HG03558 (cell line): ENCODE measurements at regions not wholly inside any gene's neighbourhood (a gene's known extent, or its start where the extent isn't known, plus 50 kb on each side); places are given as distances from the start of the nearest gene placed in this dataset.
"Not testable (repeated sequence)": the region's sequence is repeated elsewhere in the genome, so short reads cannot be mapped to it uniquely, and the experiment has no call there.

Experiments
- ATAC-seq: cut with Tn5 transposase; IDR thresholded peaks from one replicate; pipeline ENCODE4 v1.9.1; 2021; ENCODE audit warnings: moderate number of reproducible peaks; ENCODE audit not compliant: unreplicated experiment; ENCODE audit errors: extremely low read depth

- ATAC-seq = no peak
Measured at GRCh38 chr1:187844313-187844712, 1015.6 kb downstream of the PLA2G4A start.

DNA sequence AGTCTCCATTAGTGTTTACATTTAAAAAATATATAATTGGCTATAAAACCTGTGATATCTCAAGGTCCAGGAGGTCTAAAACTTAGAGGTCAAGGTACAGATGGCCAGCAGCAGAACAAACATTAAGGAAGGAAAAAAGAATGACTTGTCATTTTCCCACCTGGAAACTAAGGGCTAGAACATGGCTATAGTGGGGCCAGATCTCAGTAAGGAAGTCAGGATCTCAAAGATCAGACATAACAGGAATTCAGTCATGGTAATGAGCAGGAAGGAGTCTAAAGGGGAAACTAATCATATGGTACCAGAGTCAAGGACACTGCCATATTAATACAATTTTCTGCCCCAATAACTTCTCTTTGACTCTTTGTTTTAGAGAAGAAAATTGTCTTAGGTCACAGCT lies 1018.8 kb downstream of the PLA2G4A start:
- ATAC-seq = no peak

GRCh38 chr1:187848321-187848720 lies 1019.6 kb downstream of the PLA2G4A start:
- no peak for ATAC-seq

DNA sequence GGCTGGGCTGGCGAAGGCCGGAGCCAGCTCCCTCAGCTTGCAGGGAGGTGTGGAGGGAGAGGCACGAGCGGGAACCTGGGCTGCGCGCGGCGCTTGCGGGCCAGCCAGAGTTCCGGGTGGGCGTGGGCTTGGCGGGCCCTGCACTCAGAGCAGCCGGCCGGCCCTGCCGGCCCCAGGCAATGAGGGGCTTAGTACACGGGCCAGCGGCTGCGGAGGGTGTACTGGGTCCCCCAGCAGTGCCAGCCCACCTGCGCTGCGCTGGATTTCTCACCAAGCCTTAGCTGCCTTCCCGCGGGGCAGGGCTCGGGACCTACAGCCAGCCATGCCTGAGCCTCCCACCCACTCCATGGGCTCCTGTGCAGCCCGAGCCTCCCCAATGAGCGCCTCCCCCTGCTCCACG lies 1021.4 kb downstream of the PLA2G4A start:
- ATAC-seq = not testable (repeated sequence)

- no peak for ATAC-seq
Measured at GRCh38 chr1:187853505-187853904, 1024.8 kb downstream of the PLA2G4A start.

GRCh38 chr1:187854457-187854856 lies 1025.7 kb downstream of the PLA2G4A start:
- no peak for ATAC-seq

GRCh38 chr1:187862506-187862905 lies 1033.8 kb downstream of the PLA2G4A start:
- no peak for ATAC-seq

GRCh38 chr1:187870552-187870951 lies 1041.8 kb downstream of the PLA2G4A start:
- ATAC-seq = no peak

GRCh38 chr1:187871177-187871845 lies 1042.6 kb downstream of the PLA2G4A start:
- ATAC-seq = no peak

GRCh38 chr1:187872550-187872949 lies 1043.8 kb downstream of the PLA2G4A start:
- ATAC-seq = no peak

GRCh38 chr1:187873126-187873525 lies 1044.4 kb downstream of the PLA2G4A start:
- no peak for ATAC-seq

- no peak for ATAC-seq
Measured at GRCh38 chr1:187876775-187877174, 1048.0 kb downstream of the PLA2G4A start.

DNA sequence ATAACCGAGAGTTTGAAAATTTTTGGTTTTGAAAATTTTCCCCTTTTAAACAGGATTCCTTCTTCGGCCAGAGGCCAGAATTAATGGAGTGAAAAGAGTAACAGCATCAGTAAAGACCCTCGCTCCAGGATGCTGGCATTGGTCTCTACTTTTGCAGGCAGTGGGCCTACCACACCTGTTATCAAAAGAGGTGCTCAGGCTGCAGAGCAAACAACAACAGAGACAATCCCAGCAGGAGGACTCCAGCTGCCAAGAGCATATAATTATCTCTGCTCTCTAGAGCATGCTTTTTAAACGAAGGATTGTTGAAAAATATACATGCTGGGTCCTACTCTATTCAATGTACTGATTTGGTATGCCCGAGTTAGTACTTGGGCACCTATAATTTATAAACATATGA lies 1048.5 kb downstream of the PLA2G4A start:
- no peak for ATAC-seq

GRCh38 chr1:187878883-187879282 lies 1050.1 kb downstream of the PLA2G4A start:
- no peak for ATAC-seq

- ATAC-seq = no peak
Measured at GRCh38 chr1:187883356-187883755, 1054.6 kb downstream of the PLA2G4A start.

DNA sequence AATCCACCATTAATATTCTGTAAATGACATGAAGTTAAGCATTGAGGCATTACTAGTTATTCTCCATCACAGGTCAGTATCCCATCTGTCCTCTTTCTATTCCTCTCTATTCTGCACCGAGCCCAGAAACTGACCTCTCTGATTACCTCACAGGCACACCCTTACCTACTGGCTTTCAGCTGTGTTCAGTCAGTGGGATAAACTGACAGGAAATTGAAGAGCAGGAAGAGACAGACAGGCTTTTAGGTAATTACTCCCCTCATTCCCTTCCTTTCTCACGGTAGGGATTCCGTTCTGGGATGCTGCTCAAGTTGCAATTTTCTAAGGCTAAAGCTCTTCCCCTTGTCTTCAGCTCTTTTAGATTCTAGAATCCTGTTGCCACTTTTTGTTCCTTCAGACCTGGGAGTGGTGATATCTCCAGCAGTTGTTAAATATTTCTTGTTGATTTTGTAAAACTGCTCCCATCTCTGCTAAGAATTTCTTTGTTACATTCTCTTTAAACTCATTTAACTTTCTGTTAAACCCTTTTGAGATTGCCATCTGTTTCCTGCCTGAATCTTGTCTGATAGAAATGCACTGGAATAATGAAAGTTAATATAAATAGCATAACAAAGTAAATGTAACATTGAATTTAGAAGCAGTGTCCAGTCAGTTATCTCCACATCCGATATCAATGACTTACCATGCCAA lies 1063.4 kb downstream of the PLA2G4A start:
- ATAC-seq = no peak

- no peak for ATAC-seq
Measured at GRCh38 chr1:187892683-187893039, 1063.9 kb downstream of the PLA2G4A start.

GRCh38 chr1:187893471-187893870 lies 1064.7 kb downstream of the PLA2G4A start:
- ATAC-seq = no peak

- ATAC-seq = no peak
Measured at GRCh38 chr1:187894349-187894748, 1065.6 kb downstream of the PLA2G4A start.

DNA sequence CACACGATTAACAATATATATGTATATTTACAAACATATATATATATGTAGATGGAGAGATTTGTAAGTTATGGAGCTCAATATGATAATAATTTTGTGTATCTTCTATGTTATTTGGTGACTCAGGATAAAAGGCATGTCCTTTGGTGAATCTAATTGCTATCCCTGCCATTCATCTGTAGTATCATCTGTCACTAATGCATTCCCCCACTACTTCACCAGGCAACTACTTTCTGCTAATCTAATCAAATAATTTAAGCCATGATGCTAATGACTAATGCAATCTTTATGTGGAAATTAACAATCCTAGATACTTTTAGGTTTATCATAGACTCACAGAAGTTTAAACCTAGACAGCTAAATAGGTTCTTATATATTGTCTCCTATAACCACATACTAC lies 1074.5 kb downstream of the PLA2G4A start:
- no peak for ATAC-seq

GRCh38 chr1:187909382-187909781 lies 1080.6 kb downstream of the PLA2G4A start:
- ATAC-seq = no peak

DNA sequence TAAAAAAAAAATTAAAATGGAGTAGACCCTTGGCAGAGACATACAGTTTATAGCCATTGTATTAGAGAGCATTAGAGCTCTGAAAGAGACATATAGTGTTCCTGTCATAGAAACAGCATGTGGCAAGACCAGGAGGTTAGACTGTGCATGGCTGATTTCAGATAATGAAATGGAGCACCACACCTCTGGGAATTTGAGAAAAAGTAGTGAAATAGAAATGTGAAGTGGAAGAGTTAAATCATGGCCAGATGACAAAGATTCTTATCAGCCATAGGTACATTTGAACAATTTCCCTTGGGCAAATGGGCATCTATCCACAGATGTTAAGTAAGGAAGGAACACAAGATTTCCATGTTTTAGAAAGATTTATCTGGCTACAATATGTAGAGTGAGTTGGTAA lies 1083.1 kb downstream of the PLA2G4A start:
- no peak for ATAC-seq
